ENCODE measurements at regions not wholly inside any gene's neighbourhood (a gene's known extent, or its start where the extent isn't known, plus 50 kb on each side); places are given as distances from the start of the nearest gene placed in this dataset.

- DNase-seq (no peak), ATAC-seq (no peak)
- H3K4me3 Mint-ChIP-seq, result no peak overlapping the region
- CTCF ChIA-PET, result no interaction called here
- H3K4me1 Mint-ChIP-seq (ENCODE audit: low read depth), result no peaks in the 10 kb centered on the region
- H3K27me3 Mint-ChIP-seq (ENCODE audit: low read depth), result no peaks in the 10 kb centered on the region
- POLR2A ChIA-PET, result no interaction called here
- no peaks in the 10 kb centered on the region for H3K9me3 Mint-ChIP-seq (ENCODE audit: insufficient read depth)
- no peak overlapping the region for H3K27ac Mint-ChIP-seq
- no peaks in the 10 kb centered on the region for H3K36me3 Mint-ChIP-seq (ENCODE audit: low read depth)
These were observed 199.8 kb upstream of the ALCAM start for GRCh38 chr3:105166893-105167292.

- no peaks in the 10 kb centered on the region for H3K4me1 Mint-ChIP-seq (ENCODE audit: low read depth)
- no peak overlapping the region for H3K4me3 Mint-ChIP-seq
- H3K36me3 Mint-ChIP-seq (ENCODE audit: low read depth), result no peaks in the 10 kb centered on the region
- POLR2A ChIA-PET, result no interaction called here
- CTCF ChIA-PET, result no interaction called here
- no peak for DNase-seq
- no peak for ATAC-seq
- H3K27me3 Mint-ChIP-seq (ENCODE audit: low read depth), result no peaks in the 10 kb centered on the region
- no peaks in the 10 kb centered on the region for H3K9me3 Mint-ChIP-seq (ENCODE audit: insufficient read depth)
- H3K27ac Mint-ChIP-seq, result no peak overlapping the region
These were observed 196.3 kb upstream of the ALCAM start for GRCh38 chr3:105170423-105170822.

DNA sequence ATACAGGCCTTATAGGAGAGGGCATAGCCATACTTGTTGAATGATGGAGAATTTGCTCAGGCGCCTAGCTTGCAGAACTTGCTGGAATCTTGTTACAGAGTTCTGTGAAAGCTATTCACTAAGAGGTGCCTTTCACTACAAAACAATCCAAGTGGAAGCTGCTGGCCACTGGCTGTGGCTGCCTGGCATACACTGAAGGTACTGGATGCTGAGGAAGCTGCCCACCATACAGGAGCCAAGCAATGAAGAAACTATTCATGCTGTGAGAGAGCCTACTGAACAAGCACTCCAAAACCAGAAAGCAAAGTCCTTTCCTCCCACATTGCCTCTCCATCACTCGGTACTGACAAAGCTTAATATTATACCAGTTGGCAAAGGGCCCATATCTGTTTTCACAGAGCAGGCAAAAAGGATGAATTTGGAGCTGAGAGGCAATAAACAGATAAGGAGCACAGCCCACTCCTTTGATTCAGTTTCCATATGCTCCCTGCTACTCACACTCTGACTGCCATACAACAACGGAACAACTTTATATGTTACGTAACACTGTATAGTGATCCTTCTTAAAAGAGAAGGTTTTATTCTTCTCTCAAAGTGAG lies 192.6 kb upstream of the ALCAM start:
- no peak overlapping the region for H3K27ac Mint-ChIP-seq
- H3K4me3 Mint-ChIP-seq, result no peak overlapping the region
- ChIA-PET CTCF (no interaction called here), POLR2A (interaction anchor here (0.7 kb wide), 1 partner anchor 1717 kb away, joined by 3 read pairs; no protein-coding TSS in a partner anchor)
- H3K36me3 Mint-ChIP-seq (ENCODE audit: low read depth), result no peaks in the 10 kb centered on the region
- DNase-seq (no peak), ATAC-seq (no peak)
- H3K4me1 Mint-ChIP-seq (ENCODE audit: low read depth), result no peaks in the 10 kb centered on the region
- no peaks in the 10 kb centered on the region for H3K9me3 Mint-ChIP-seq (ENCODE audit: insufficient read depth)
- H3K27me3 Mint-ChIP-seq (ENCODE audit: low read depth), result no peaks in the 10 kb centered on the region

- no peak overlapping the region for H3K27ac Mint-ChIP-seq
- no peaks in the 10 kb centered on the region for H3K4me1 Mint-ChIP-seq (ENCODE audit: low read depth)
- no peak for ATAC-seq
- CTCF ChIA-PET, result no interaction called here
- H3K36me3 Mint-ChIP-seq (ENCODE audit: low read depth), result no peaks in the 10 kb centered on the region
- no peak overlapping the region for H3K4me3 Mint-ChIP-seq
- H3K27me3 Mint-ChIP-seq (ENCODE audit: low read depth), result no peaks in the 10 kb centered on the region
- DNase-seq, result no peak
- POLR2A ChIA-PET, result no interaction called here
- no peaks in the 10 kb centered on the region for H3K9me3 Mint-ChIP-seq (ENCODE audit: insufficient read depth)
These were observed 189.1 kb upstream of the ALCAM start for GRCh38 chr3:105177576-105177975.

- POLR2A ChIA-PET, result no interaction called here
- ATAC-seq, result no peak
- no peak overlapping the region for H3K4me3 Mint-ChIP-seq
These were observed 179.4 kb upstream of the ALCAM start for GRCh38 chr3:105187344-105187743.

DNA sequence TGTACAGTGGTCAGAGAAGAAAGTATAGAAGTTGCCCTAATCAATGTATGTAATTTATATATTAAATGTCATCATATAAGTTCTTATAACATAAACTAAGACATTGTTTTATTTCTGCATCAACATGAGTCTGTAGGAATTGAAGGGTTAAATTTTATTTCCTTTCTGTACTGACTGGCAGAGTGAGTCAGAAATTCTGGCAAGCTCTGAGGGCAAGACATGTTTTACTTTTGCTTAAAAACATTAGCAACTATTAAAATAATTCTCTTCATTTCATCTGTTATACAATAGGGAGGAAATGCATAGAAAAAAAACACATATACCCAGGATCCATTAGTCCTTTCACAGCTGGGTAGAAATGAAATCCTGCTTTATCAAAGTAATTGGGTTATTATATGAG lies 171.4 kb upstream of the ALCAM start:
- no peaks in the 10 kb centered on the region for H3K4me1 Mint-ChIP-seq (ENCODE audit: low read depth)
- no peaks in the 10 kb centered on the region for H3K27me3 Mint-ChIP-seq (ENCODE audit: low read depth)
- DNase-seq (no peak), ATAC-seq (no peak)
- H3K36me3 Mint-ChIP-seq (ENCODE audit: low read depth), result no peaks in the 10 kb centered on the region
- H3K4me3 Mint-ChIP-seq, result no peak overlapping the region
- H3K27ac Mint-ChIP-seq, result no peak overlapping the region
- POLR2A ChIA-PET, result no interaction called here
- peaks cover 9% of the 10 kb centered on the region for H3K9me3 Mint-ChIP-seq (ENCODE audit: insufficient read depth)
- CTCF ChIA-PET, result no interaction called here

More at GRCh38 chr3:105187344-105187743, 179.4 kb upstream of the ALCAM start:
- Mint-ChIP-seq H3K27me3 (ENCODE audit: low read depth) (no peaks in the 10 kb centered on the region), H3K36me3 (ENCODE audit: low read depth) (no peaks in the 10 kb centered on the region), H3K4me1 (ENCODE audit: low read depth) (no peaks in the 10 kb centered on the region), H3K27ac (no peak overlapping the region), H3K9me3 (ENCODE audit: insufficient read depth) (no peaks in the 10 kb centered on the region)
- CTCF ChIA-PET, result no interaction called here
- no peak for DNase-seq

DNA sequence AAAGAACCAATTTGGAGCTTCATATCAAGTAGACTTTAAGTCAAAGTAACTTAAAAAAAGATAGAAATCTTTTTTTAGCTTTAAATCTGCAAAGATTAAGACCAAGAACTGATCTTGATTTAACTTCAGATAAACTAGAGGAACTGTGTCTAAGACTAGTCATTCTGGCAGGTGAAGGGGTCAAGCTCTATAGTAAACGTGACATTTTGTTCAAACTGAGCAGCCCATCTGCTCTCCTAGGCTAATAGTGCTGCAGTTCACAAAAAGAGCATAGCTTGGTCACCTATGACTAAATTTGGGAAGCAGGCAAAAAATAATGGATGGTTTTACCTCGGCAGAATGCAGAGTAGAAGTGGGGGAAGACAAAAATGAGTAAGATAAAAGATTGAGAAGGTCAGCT lies 168.8 kb upstream of the ALCAM start:
- H3K4me1 Mint-ChIP-seq (ENCODE audit: low read depth), result no peaks in the 10 kb centered on the region
- H3K9me3 Mint-ChIP-seq (ENCODE audit: insufficient read depth), result peaks cover 10% of the 10 kb centered on the region
- no peak overlapping the region for H3K4me3 Mint-ChIP-seq
- no peak overlapping the region for H3K27ac Mint-ChIP-seq
- H3K27me3 Mint-ChIP-seq (ENCODE audit: low read depth), result no peaks in the 10 kb centered on the region
- POLR2A ChIA-PET, result no interaction called here
- DNase-seq (no peak), ATAC-seq (no peak)
- CTCF ChIA-PET, result no interaction called here
- no peaks in the 10 kb centered on the region for H3K36me3 Mint-ChIP-seq (ENCODE audit: low read depth)

- POLR2A ChIA-PET, result no interaction called here
- peaks cover 5% of the 10 kb centered on the region for H3K9me3 Mint-ChIP-seq (ENCODE audit: insufficient read depth)
- ATAC-seq (no peak), DNase-seq (no peak)
- CTCF ChIA-PET, result no interaction called here
- no peak overlapping the region for H3K27ac Mint-ChIP-seq
- H3K36me3 Mint-ChIP-seq (ENCODE audit: low read depth), result no peaks in the 10 kb centered on the region
- H3K4me3 Mint-ChIP-seq, result no peak overlapping the region
- H3K27me3 Mint-ChIP-seq (ENCODE audit: low read depth), result no peaks in the 10 kb centered on the region
- no peaks in the 10 kb centered on the region for H3K4me1 Mint-ChIP-seq (ENCODE audit: low read depth)
These were observed 167.5 kb upstream of the ALCAM start for GRCh38 chr3:105199217-105199616.

DNA sequence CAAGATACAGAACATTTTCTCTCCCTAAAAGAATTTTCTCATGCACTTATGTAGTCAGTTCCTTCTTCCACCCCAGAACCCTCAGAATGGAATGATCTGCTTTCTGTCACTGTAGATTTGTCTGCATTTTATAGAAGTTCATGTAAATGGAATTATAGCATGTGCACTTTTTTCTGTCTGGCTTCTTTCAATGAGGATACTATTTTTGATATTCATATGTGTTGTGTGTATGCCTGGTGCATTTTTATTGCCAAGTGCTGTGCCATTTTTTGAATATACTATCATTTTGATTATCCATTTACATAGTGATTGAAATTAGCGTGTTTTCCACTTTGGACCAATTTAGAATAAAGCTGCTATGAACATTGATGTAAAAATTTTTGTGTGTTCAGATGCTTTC lies 156.6 kb upstream of the ALCAM start:
- ATAC-seq, result no peak
- no peaks in the 10 kb centered on the region for H3K9me3 Mint-ChIP-seq (ENCODE audit: insufficient read depth)
- H3K4me3 Mint-ChIP-seq, result no peak overlapping the region
- ChIA-PET POLR2A (no interaction called here), CTCF (no interaction called here)
- no peaks in the 10 kb centered on the region for H3K36me3 Mint-ChIP-seq (ENCODE audit: low read depth)
- H3K4me1 Mint-ChIP-seq (ENCODE audit: low read depth), result no peaks in the 10 kb centered on the region
- no peaks in the 10 kb centered on the region for H3K27me3 Mint-ChIP-seq (ENCODE audit: low read depth)
- no peak for DNase-seq
- H3K27ac Mint-ChIP-seq, result no peak overlapping the region

DNA sequence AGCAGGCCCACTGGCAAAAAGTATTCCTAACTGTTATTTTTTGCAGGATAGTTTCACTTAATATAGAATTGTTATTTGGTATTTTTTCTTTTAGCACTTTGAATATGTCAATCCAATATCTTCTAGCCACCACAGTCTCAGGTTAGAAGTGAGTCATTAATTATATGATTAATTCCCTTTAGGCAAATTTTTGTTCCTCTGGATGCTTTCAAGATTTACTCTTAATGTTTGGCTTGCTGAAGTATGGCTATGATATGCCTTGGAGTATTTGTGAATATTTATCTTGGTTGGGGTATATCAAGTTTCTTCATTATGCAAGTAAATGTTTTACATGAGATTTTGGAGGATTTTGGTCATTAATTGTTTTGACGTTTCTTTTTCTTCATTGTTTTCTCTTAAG lies 152.1 kb upstream of the ALCAM start:
- Mint-ChIP-seq H3K9me3 (ENCODE audit: insufficient read depth) (no peaks in the 10 kb centered on the region), H3K4me1 (ENCODE audit: low read depth) (no peaks in the 10 kb centered on the region), H3K27me3 (ENCODE audit: low read depth) (no peaks in the 10 kb centered on the region), H3K4me3 (no peak overlapping the region), H3K27ac (no peak overlapping the region), H3K36me3 (ENCODE audit: low read depth) (no peaks in the 10 kb centered on the region)
- DNase-seq, result no peak
- ChIA-PET CTCF (no interaction called here), POLR2A (no interaction called here)
- no peak for ATAC-seq

DNA sequence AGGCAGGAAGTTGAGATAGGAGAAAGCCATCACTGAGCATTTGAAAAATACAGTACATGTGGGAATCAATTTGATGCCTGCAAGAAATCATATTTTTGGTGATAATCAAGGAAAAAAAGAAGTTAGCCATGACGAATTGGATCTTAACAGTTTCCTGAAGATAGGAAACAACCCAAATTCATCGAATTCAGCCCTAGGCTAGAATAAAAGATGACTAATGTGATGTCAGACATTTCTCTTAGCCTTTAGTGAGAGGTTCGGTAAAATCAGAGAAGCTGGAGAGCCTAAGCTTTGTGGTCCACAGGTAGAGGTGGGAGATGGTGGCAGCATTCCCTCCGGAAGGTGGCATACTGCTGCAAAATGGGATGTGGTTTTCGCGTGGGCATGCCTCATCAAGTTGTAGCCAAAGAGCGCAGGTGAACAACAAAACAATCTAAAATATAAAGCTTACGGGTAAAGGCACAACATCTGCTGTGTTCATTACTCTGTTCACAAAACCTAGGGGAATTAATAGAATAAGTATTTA lies 144.1 kb upstream of the ALCAM start:
- ChIA-PET POLR2A (no interaction called here), CTCF (no interaction called here)
- H3K4me1 Mint-ChIP-seq (ENCODE audit: low read depth), result no peaks in the 10 kb centered on the region
- ATAC-seq, result no peak
- H3K9me3 Mint-ChIP-seq (ENCODE audit: insufficient read depth), result no peaks in the 10 kb centered on the region
- H3K4me3 Mint-ChIP-seq, result no peak overlapping the region
- DNase-seq, result no peak
- no peaks in the 10 kb centered on the region for H3K36me3 Mint-ChIP-seq (ENCODE audit: low read depth)
- H3K27me3 Mint-ChIP-seq (ENCODE audit: low read depth), result no peaks in the 10 kb centered on the region
- no peak overlapping the region for H3K27ac Mint-ChIP-seq

DNA sequence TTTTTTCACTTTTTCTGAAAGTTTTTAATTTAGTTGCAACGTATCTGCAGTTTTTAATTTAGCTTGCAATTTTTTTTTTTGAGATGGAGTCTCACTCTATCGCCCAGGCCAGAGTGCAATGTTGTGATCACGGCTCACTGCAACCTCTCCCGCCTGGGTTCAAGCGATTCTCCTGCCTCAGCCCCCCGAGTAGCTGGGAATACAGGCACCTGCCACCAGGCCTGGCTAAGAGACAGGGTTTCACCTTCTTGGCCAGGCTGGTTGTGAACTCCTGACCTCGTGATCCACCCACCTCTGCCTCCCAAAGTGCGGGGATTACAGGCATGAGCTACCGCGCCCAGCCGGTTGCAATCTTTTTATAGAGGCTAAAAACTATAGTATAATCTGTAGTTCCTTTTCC lies 142.9 kb upstream of the ALCAM start:
- ChIA-PET CTCF (interaction anchor here (0.6 kb wide), 1 partner anchor 32 kb away, joined by 3 read pairs; no protein-coding TSS in a partner anchor), POLR2A (no interaction called here)
- H3K4me1 Mint-ChIP-seq (ENCODE audit: low read depth), result no peaks in the 10 kb centered on the region
- no peaks in the 10 kb centered on the region for H3K27me3 Mint-ChIP-seq (ENCODE audit: low read depth)
- H3K4me3 Mint-ChIP-seq, result no peak overlapping the region
- no peaks in the 10 kb centered on the region for H3K36me3 Mint-ChIP-seq (ENCODE audit: low read depth)
- no peak for ATAC-seq
- no peaks in the 10 kb centered on the region for H3K9me3 Mint-ChIP-seq (ENCODE audit: insufficient read depth)
- DNase-seq, result no peak
- no peak overlapping the region for H3K27ac Mint-ChIP-seq

DNA sequence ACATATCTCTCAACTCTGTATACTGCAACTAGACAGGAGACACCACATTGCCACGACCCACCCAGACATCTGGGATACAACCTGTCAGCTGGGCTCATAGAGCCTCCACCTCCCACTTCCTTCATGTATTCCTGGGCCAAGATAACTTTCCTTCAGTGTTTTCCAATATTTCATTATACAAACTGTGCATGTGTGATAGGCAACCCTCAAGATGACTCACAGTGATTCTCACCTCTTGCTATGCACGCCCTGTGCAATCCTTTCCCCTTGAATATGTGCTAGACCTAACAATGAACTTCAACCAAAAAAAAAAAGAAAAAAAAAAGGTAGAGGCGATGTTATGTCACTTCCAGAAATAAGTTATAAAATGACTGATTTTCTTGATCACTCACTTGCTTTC lies 138.0 kb upstream of the ALCAM start:
- Mint-ChIP-seq H3K9me3 (ENCODE audit: insufficient read depth) (no peaks in the 10 kb centered on the region), H3K4me1 (ENCODE audit: low read depth) (no peaks in the 10 kb centered on the region), H3K27me3 (ENCODE audit: low read depth) (no peaks in the 10 kb centered on the region), H3K36me3 (ENCODE audit: low read depth) (no peaks in the 10 kb centered on the region), H3K27ac (no peak overlapping the region), H3K4me3 (no peak overlapping the region)
- ChIA-PET POLR2A (no interaction called here), CTCF (no interaction called here)
- ATAC-seq (no peak), DNase-seq (no peak)
